ENCODE measurements at regions not wholly inside any gene's neighbourhood (a gene's known extent, or its start where the extent isn't known, plus 50 kb on each side); places are given as distances from the start of the nearest gene placed in this dataset.

DNA sequence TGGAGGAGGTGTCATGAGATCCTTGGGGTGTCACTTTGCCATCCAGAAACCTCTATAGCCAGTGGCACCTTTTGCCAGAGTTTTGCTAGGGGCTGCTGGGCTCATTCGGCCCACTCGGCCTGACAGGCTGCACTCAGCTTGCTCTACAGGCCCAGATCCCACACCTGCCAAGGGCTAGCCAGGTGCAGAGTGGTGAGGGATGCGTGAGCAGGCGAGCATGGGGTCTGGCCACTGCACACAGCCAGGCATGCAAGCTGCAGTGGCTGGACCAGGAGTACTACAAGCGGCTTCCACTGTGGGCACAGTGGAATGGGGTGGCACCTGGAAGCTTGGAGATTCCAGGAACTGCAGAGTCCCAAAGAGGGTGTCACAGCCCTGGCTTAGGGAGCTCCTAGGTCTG is 372.7 kb downstream of the CHSY3 start:
- no peak for DNase-seq (ENCODE audit: low read depth in 4 of 4, low spot score in 1 of 4)

DNA sequence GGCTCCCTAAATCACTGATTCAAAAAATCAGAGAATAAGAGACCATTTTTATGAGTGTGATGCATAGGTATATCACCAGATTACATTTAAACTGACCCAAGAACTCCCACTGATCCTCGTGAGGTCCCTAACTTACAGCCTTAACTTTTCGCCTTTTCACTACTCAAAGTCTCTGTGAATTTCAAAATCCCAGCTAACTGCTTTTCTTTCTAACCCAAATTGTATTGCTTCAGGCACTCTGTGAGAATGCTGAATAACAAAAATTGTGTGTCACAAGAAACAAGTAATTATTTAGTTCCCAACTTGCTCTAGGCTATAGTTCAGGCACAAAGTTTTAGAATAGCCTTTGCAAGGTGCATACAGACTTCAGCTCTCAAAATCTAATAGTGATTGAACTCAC is 368.6 kb downstream of the CHSY3 start:
- no peak for DNase-seq (ENCODE audit: low read depth in 4 of 4, low spot score in 1 of 4)

GRCh38 chr5:130270786-130271185 is 366.5 kb downstream of the CHSY3 start:
- no peak for DNase-seq (ENCODE audit: low read depth in 4 of 4, low spot score in 1 of 4)

DNA sequence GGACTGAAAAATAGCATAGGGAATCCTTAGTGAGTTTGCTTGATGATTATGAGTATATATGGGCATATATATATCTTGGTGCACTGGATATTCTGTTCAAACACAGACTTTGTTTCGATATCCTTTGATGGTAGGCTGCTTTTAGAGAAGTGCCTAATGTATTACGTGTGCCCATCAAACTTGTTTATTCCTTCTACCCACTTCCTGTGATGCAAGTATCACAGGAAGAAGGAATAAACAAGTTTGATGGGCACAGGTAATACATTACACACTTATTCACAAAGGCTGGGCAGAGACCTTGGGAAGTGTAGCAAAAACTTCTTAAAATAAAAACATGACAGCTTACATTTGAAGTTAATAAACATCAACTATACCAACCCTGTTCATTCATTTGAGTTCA is 364.2 kb downstream of the CHSY3 start:
- no peak for DNase-seq (ENCODE audit: low read depth in 4 of 4, low spot score in 1 of 4)

GRCh38 chr5:130267926-130268325 is 363.7 kb downstream of the CHSY3 start:
- DNase-seq (ENCODE audit: low read depth in 4 of 4, low spot score in 1 of 4) = no peak

DNA sequence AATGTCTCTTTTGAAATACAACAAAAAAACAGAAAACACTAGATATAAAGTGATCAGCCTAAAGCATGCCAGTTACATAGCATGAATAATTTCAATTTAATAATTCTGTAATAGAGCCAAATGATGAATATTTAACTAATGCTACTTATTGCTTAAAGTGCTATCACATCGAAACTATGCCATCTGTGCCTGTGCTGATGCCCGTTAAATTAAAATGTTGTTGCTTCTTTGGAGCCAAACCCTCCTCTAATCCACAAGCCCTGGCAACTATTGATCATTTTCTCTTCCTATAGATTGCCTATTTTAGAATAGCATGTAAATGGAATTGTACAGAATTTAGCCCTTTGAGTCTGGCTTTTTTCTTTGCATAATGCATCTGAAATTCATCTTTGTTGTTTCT is 356.2 kb downstream of the CHSY3 start:
- no peak for DNase-seq (ENCODE audit: low read depth in 4 of 4, low spot score in 1 of 4)

- DNase-seq (ENCODE audit: low read depth in 4 of 4, low spot score in 1 of 4) = no peak
These were observed 347.7 kb downstream of the CHSY3 start for GRCh38 chr5:130251931-130252330.

GRCh38 chr5:130243641-130244040 is 339.4 kb downstream of the CHSY3 start:
- no peak for DNase-seq (ENCODE audit: low read depth in 4 of 4, low spot score in 1 of 4)

GRCh38 chr5:130237721-130238120 is 333.5 kb downstream of the CHSY3 start:
- no peak for DNase-seq (ENCODE audit: low read depth in 4 of 4, low spot score in 1 of 4)
